Fibroblast of the aortic adventitia (primary cell): ENCODE measurements at regions not wholly inside any gene's neighbourhood (a gene's known extent, or its start where the extent isn't known, plus 50 kb on each side); places are given as distances from the start of the nearest gene placed in this dataset.
A peak's percentile ranks its signal among the peaks of the same experiment; 100 is the strongest.

ENCODE experiments used
- DNase-seq: peaks from one replicate; pipeline ENCODE4 v3.0.0-alpha.2; 2010; ENCODE audit warnings: low read depth
- H3K4me3 ChIP-seq: 2 replicates; pipeline ENCODE4 v1.5.1; 2011; ENCODE audit warnings: low read depth, mild to moderate bottlenecking, control low read depth, low read length, moderate library complexity
- CTCF ChIP-seq: IDR thresholded peaks from 2 replicates; pipeline ENCODE4 v1.5.1; 2011; ENCODE audit warnings: mild to moderate bottlenecking, low read length, control low read depth, inconsistent platforms; ENCODE audit not compliant: insufficient read depth

GRCh38 chr5:91645347-91645746, 262.2 kb upstream of the ARRDC3 start:
- H3K4me3 ChIP-seq, result no peak overlapping the region
- DNase-seq, result no peak
- no peak for TF ChIP-seq CTCF

GRCh38 chr5:91643797-91644196, 260.7 kb upstream of the ARRDC3 start:
- TF ChIP-seq CTCF, result no peak
- peak; percentile 2 for DNase-seq
- H3K4me3 ChIP-seq, result no peak overlapping the region

GRCh38 chr5:91642581-91642980, 259.5 kb upstream of the ARRDC3 start:
- H3K4me3 ChIP-seq, result no peak overlapping the region
- no peak for TF ChIP-seq CTCF
- DNase-seq, result no peak

- DNase-seq, result peak; percentile 64
- H3K4me3 ChIP-seq, result no peak overlapping the region
- TF ChIP-seq CTCF, result peak; percentile 42
Measured at GRCh38 chr5:91641730-91642350, 258.7 kb upstream of the ARRDC3 start.

GRCh38 chr5:91639744-91640143, 256.6 kb upstream of the ARRDC3 start:
- TF ChIP-seq CTCF, result no peak
- no peak for DNase-seq
- no peak overlapping the region for H3K4me3 ChIP-seq

- no peak for TF ChIP-seq CTCF
- no peak overlapping the region for H3K4me3 ChIP-seq
- DNase-seq, result no peak
Measured at GRCh38 chr5:91638010-91638409, 254.9 kb upstream of the ARRDC3 start.
